IMR-90 (cell line): ENCODE measurements at regions not wholly inside any gene's neighbourhood (a gene's known extent, or its start where the extent isn't known, plus 50 kb on each side); places are given as distances from the start of the nearest gene placed in this dataset.

Experiments
- ATAC-seq: fragments of 200-7000 bp; cut with Tn5 transposase; 2 replicates; pipeline ENCODE4 v1.9.1; 2020; ENCODE audit warnings: low read depth, mild to moderate bottlenecking, moderate library complexity
- BruUV-seq: library from RNA; stranded (reverse); fragments of 400-500 nt; replicated peaks from 2 replicates; lab custom pipeline; 2021; lab: Mats Ljungman, UMichigan
- CTCF ChIA-PET: fragments of 300-600 bp; formaldehyde crosslinking; extraction: SDS; loops from one replicate; lab custom pipeline; 2021; ENCODE audit warnings: antibody characterized with exemption; lab: Yijun Ruan, JAX
- POLR2A ChIA-PET: fragments of 300-600 bp; sonication (Branson Sonifier 250); formaldehyde crosslinking; loops from one replicate; lab custom pipeline; 2022; ENCODE audit warnings: antibody characterized with exemption; ENCODE audit not compliant: unreplicated experiment; lab: Charles Lee
- DNase-seq: peaks from one replicate; pipeline ENCODE4 v3.0.0; 2013
- H2AFZ ChIP-seq: replicated peaks from 2 replicates; pipeline ENCODE3; 2013; ENCODE audit warnings: low read length, mild to moderate bottlenecking; ENCODE audit not compliant: poor library complexity
- H2AK5ac ChIP-seq: 2 replicates; pipeline ENCODE4 v1.6.1; 2013; ENCODE audit warnings: low read depth, low read length, inconsistent platforms
- H2AK9ac ChIP-seq: replicated peaks from 2 replicates; pipeline ENCODE3; 2013; ENCODE audit warnings: mild to moderate bottlenecking, low read depth, low read length, moderate library complexity; ENCODE audit not compliant: poor library complexity
- H2BK120ac ChIP-seq: 2 replicates; pipeline ENCODE4 v1.6.1; 2013; ENCODE audit warnings: low read depth, low read length, inconsistent platforms
- H2BK15ac ChIP-seq: 3 replicates; pipeline ENCODE4 v1.6.1; 2013; ENCODE audit warnings: low read depth, low read length, inconsistent platforms
- H2BK20ac ChIP-seq: 2 replicates; pipeline ENCODE4 v1.6.1; 2013; ENCODE audit warnings: low read depth, mild to moderate bottlenecking, inconsistent platforms, low read length, moderate library complexity
- H2BK5ac ChIP-seq: 2 replicates; pipeline ENCODE4 v1.6.1; 2013; ENCODE audit warnings: mild to moderate bottlenecking, low read depth, low read length, inconsistent platforms; ENCODE audit not compliant: poor library complexity, severe bottlenecking
- H3K14ac ChIP-seq: replicated peaks from 2 replicates; pipeline ENCODE4 v1.6.1; 2013; ENCODE audit warnings: low read depth, low read length, inconsistent platforms
- H3K18ac ChIP-seq: 2 replicates; pipeline ENCODE4 v1.6.1; 2013; ENCODE audit warnings: low read depth, low read length, control low read depth
- H3K23ac ChIP-seq: 2 replicates; pipeline ENCODE4 v1.6.1; 2013; ENCODE audit warnings: low read depth, low read length, inconsistent platforms
- H3K27ac ChIP-seq: 2 replicates; pipeline ENCODE4 v1.5.1; 2013; ENCODE audit warnings: mild to moderate bottlenecking, control low read depth, low read length; ENCODE audit not compliant: insufficient read depth
- H3K27me3 ChIP-seq: 2 replicates; pipeline ENCODE4 v1.6.1; 2013; ENCODE audit warnings: low read length; ENCODE audit not compliant: control insufficient read depth, insufficient read depth
- H3K36me3 ChIP-seq: 2 replicates; pipeline ENCODE4 v1.6.1; 2013; ENCODE audit warnings: low read length, mixed read lengths; ENCODE audit not compliant: control insufficient read depth, insufficient read depth
- H3K4ac ChIP-seq: 2 replicates; pipeline ENCODE4 v1.6.1; 2013; ENCODE audit warnings: low read depth, low read length, inconsistent platforms
- H3K4me1 ChIP-seq: 2 replicates; pipeline ENCODE4 v1.6.1; 2013; ENCODE audit warnings: low read length, mixed read lengths; ENCODE audit not compliant: control insufficient read depth, insufficient read depth
- H3K4me2 ChIP-seq: 2 replicates; pipeline ENCODE4 v1.6.1; 2013; ENCODE audit warnings: low read depth, mild to moderate bottlenecking, control low read depth, low read length, moderate library complexity
- H3K4me3 ChIP-seq: 2 replicates; pipeline ENCODE4 v1.5.1; 2013; ENCODE audit warnings: low read depth, mild to moderate bottlenecking, control low read depth, low read length, moderate library complexity; ENCODE audit not compliant: insufficient read depth
- H3K56ac ChIP-seq: 2 replicates; pipeline ENCODE4 v1.6.1; 2013; ENCODE audit warnings: low read length, inconsistent platforms; ENCODE audit not compliant: insufficient read depth; ENCODE audit errors: extremely low read depth
- H3K79me1 ChIP-seq, 2 experiments: 2 replicates each; pipeline ENCODE4 v1.6.1; 2013; ENCODE audit warnings: low read length in 2 of 2, inconsistent platforms in 1 of 2, low read depth in 1 of 2
- H3K9ac ChIP-seq: 2 replicates; pipeline ENCODE4 v1.6.1; 2013; ENCODE audit warnings: low read depth, low read length, control low read depth
- H3K9me1 ChIP-seq: 2 replicates; pipeline ENCODE4 v1.6.1; 2013; ENCODE audit warnings: low read length, inconsistent platforms; ENCODE audit not compliant: insufficient read depth
- H3K9me3 ChIP-seq: 2 replicates; pipeline ENCODE4 v1.6.1; 2013; ENCODE audit warnings: low read length; ENCODE audit not compliant: control insufficient read depth, insufficient read depth
- H4K20me1 ChIP-seq: 2 replicates; pipeline ENCODE4 v1.6.1; 2013; ENCODE audit warnings: low read length, inconsistent platforms; ENCODE audit not compliant: insufficient read depth
- H4K5ac ChIP-seq: 2 replicates; pipeline ENCODE4 v1.6.1; 2013; ENCODE audit warnings: mild to moderate bottlenecking, low read depth, low read length, control low read depth
- H4K8ac ChIP-seq, 2 experiments: 2 replicates each; pipeline ENCODE4 v1.6.1; 2013; ENCODE audit warnings: low read depth in 2 of 2, low read length in 2 of 2, control low read depth in 1 of 2, inconsistent platforms in 1 of 2
- H4K91ac ChIP-seq: 2 replicates; pipeline ENCODE4 v1.6.1; 2013; ENCODE audit warnings: low read depth, low read length, inconsistent platforms; ENCODE audit not compliant: insufficient read depth
- BHLHE40 ChIP-seq: fragments of 150-350 bp; IDR thresholded peaks from 2 replicates; pipeline ENCODE4 v1.6.1; 2016; ENCODE audit warnings: mild to moderate bottlenecking, low read depth, low read length
- CEBPB ChIP-seq: IDR thresholded peaks from 2 replicates; pipeline ENCODE4 v1.6.1; 2012; ENCODE audit warnings: low read depth, low read length, improper control_type of control experiment
- CHD1 ChIP-seq: IDR thresholded peaks from 2 replicates; pipeline ENCODE4 v1.6.1; 2012; ENCODE audit warnings: low read depth, low read length, improper control_type of control experiment
- FOS ChIP-seq: fragments of 150-350 bp; IDR thresholded peaks from 2 replicates; pipeline ENCODE4 v1.6.1; 2016; ENCODE audit warnings: low read depth, low read length
- RAD21 ChIP-seq: IDR thresholded peaks from 2 replicates; pipeline ENCODE4 v1.6.1; 2012; ENCODE audit warnings: low read length, improper control_type of control experiment
- SMC3 ChIP-seq: fragments of 150-350 bp; IDR thresholded peaks from 2 replicates; pipeline ENCODE4 v1.6.1; 2016; ENCODE audit warnings: low read depth, mild to moderate bottlenecking, antibody characterized with exemption, low read length, moderate library complexity
- WGBS, 2 experiments: methylation state at CpG; one replicate each; pipeline versions ENCODE4 v1.1.5 to v1.1.7; 2013; ENCODE audit warnings: missing lambda C conversion rate in 2 of 2; ENCODE audit not compliant: insufficient read length in 1 of 2; ENCODE audit errors: extremely low coverage in 2 of 2; 5-methylcytosine and 5-hydroxymethylcytosine counted together
- dilution Hi-C: fragments of 300-500 bp; cut with HindIII; formaldehyde crosslinking; loops from one replicate; pipeline ENCODE4 v1.14.3; 2018; ENCODE audit warnings: low sequenced_read_pairs; ENCODE audit not compliant: unreplicated experiment
- in situ Hi-C: fragments of 300-500 bp; cut with MboI; formaldehyde crosslinking; loops from 3 replicates; pipeline ENCODE4 v1.14.3; 2019; ENCODE audit warnings: low sequenced_read_pairs, inconsistent platforms, mixed read lengths
- intact Hi-C: fragments of 100-400 bp; cut with micrococcal nuclease; formaldehyde crosslinking; loops from 2 replicates; pipeline ENCODE4 v1.10.0; 2022
- TF ChIP-seq, protein P1 (sequence below): conservative IDR thresholded peaks from 2 replicates; pipeline ENCODE4 v1.5.1; 2012; ENCODE audit warnings: mild to moderate bottlenecking, low read depth, low read length, improper control_type of control experiment

DNA sequence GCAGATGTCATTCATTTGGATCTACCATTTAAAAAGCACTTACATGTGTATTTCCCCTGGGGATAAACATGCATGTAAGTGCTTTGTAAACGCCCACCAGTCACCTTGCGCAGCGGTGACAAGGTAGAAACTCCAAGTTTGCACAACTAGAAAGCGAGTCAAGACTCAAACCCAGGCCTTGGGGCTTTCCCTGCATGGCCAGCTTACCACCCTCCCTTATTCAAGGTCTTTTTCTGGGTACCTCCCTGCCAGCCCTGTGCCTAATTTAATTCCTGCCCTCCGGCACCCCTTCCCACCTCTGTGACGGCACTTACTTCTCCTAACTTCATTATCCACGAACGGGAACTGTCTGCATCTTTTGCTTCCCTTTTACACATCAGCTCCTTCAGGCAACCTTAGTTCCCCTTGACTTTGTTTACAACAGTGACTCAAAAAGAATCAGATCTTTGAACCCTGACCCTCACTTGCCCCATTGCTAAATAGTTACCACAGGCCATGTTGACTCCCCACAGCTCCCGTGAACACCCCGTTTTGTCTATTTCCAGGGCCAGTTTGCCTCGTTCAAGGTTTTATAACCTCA lies 138.3 kb upstream of the ETS2 start:
- no peak overlapping the region for H3K9ac ChIP-seq
- H2AK9ac ChIP-seq = no peak overlapping the region
- H3K4ac ChIP-seq = no peak overlapping the region
- no peak overlapping the region for H3K14ac ChIP-seq
- no peak overlapping the region for H3K27ac ChIP-seq
- in situ Hi-C loops (no loop called here), intact Hi-C loops (no loop called here), dilution Hi-C loops (no loop called here)
- no TSS peak for BruUV-seq
- no peak overlapping the region for H3K56ac ChIP-seq
- peaks cover 81% of the 10 kb centered on the region for H3K27me3 ChIP-seq
- H4K91ac ChIP-seq = no peak overlapping the region
- 89% methylated on average over 4 of the region's 11 CpGs; no CpG with 5 or more reads in 1 of the 2 experiments for WGBS, 2 experiments
- H4K5ac ChIP-seq = no peak overlapping the region
- H4K20me1 ChIP-seq = no peaks in the 10 kb centered on the region
- ATAC-seq (no peak), DNase-seq (no peak)
- H3K9me3 ChIP-seq = peaks cover 2% of the 10 kb centered on the region; the same call in 1 of the 2 replicates
- no peak overlapping the region for H2BK5ac ChIP-seq
- H3K79me1 ChIP-seq = no peaks in the 10 kb centered on the region
- no peak overlapping the region for H3K23ac ChIP-seq
- H3K4me1 ChIP-seq = no peaks in the 10 kb centered on the region
- H4K8ac ChIP-seq = no peak overlapping the region
- no peak overlapping the region for H3K18ac ChIP-seq
- no peak overlapping the region for H3K4me2 ChIP-seq
- no peak overlapping the region for H3K4me3 ChIP-seq
- H3K9me1 ChIP-seq = no peaks in the 10 kb centered on the region
- no peak for TF ChIP-seq BHLHE40
- no peak for TF ChIP-seq CHD1
- no peak for TF ChIP-seq RAD21
- TF ChIP-seq SMC3 = no peak
- TF ChIP-seq CEBPB = no peak
- no peak for TF ChIP-seq FOS
- TF ChIP-seq, protein P1, sequence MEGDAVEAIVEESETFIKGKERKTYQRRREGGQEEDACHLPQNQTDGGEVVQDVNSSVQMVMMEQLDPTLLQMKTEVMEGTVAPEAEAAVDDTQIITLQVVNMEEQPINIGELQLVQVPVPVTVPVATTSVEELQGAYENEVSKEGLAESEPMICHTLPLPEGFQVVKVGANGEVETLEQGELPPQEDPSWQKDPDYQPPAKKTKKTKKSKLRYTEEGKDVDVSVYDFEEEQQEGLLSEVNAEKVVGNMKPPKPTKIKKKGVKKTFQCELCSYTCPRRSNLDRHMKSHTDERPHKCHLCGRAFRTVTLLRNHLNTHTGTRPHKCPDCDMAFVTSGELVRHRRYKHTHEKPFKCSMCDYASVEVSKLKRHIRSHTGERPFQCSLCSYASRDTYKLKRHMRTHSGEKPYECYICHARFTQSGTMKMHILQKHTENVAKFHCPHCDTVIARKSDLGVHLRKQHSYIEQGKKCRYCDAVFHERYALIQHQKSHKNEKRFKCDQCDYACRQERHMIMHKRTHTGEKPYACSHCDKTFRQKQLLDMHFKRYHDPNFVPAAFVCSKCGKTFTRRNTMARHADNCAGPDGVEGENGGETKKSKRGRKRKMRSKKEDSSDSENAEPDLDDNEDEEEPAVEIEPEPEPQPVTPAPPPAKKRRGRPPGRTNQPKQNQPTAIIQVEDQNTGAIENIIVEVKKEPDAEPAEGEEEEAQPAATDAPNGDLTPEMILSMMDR = no peak
- H2BK20ac ChIP-seq = no peak overlapping the region
- CTCF ChIA-PET = no interaction called here
- H3K36me3 ChIP-seq = no peaks in the 10 kb centered on the region
- no peak overlapping the region for H2BK15ac ChIP-seq
- POLR2A ChIA-PET = no interaction called here
- H2AK5ac ChIP-seq = no peak overlapping the region
- no peak overlapping the region for H2BK120ac ChIP-seq
- no peak overlapping the region for H2AFZ ChIP-seq
